ENCODE measurements at regions not wholly inside any gene's neighbourhood (a gene's known extent, or its start where the extent isn't known, plus 50 kb on each side); places are given as distances from the start of the nearest gene placed in this dataset.

DNA sequence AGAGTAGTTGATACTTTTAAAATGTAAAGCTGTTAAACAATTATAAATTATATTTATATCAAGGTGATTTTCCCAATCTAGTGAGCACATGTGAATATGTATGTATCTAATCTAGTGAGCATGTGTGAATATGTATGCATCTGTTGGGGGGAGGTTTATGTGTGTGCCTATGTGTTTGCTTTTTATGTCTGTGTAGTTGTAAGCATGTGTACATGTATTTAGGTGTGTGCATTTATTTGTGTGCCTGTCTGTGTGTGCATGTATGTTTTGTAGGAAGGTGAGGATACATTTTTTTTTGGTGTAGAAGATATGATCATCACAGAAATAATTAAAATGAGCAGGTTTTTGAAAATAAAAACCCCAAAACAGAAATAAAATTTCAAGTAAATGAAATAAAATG lies 318.9 kb upstream of the CHRM3 start:
- Histone ChIP-seq H3K4me2 (no peak overlapping the region), H3K4me1 (replicated peaks; ENCODE audit: insufficient read depth) (no peaks in the 10 kb centered on the region), H3K27me3 (ENCODE audit: insufficient read depth, low read depth) (no peaks in the 10 kb centered on the region), H3K9me3 (ENCODE audit: insufficient read depth, low read depth) (no peaks in the 10 kb centered on the region), H3F3A (ENCODE audit: insufficient read depth, low read depth) (no peaks in the 10 kb centered on the region), H3K4me3 (no peak overlapping the region), H2AFZ (no peak overlapping the region), H3K9me2 (ENCODE audit: insufficient read depth) (no peaks in the 10 kb centered on the region), H3K36me3 (ENCODE audit: low read depth) (no peaks in the 10 kb centered on the region), H3K79me2 (ENCODE audit: low read depth) (no peaks in the 10 kb centered on the region), H3K27ac (no peak overlapping the region), H4K20me1 (ENCODE audit: insufficient read depth) (no peaks in the 10 kb centered on the region)
- ChIA-PET POLR2A (ENCODE audit: unreplicated experiment) (no interaction called here), CTCF (no interaction called here)
- no TSS peak for BruUV-seq (replicated peaks)
- intact Hi-C loops (cut with micrococcal nuclease; ENCODE audit: unreplicated experiment), result no loop called here
- no peak for DNase-seq
- TF ChIP-seq, protein P1, sequence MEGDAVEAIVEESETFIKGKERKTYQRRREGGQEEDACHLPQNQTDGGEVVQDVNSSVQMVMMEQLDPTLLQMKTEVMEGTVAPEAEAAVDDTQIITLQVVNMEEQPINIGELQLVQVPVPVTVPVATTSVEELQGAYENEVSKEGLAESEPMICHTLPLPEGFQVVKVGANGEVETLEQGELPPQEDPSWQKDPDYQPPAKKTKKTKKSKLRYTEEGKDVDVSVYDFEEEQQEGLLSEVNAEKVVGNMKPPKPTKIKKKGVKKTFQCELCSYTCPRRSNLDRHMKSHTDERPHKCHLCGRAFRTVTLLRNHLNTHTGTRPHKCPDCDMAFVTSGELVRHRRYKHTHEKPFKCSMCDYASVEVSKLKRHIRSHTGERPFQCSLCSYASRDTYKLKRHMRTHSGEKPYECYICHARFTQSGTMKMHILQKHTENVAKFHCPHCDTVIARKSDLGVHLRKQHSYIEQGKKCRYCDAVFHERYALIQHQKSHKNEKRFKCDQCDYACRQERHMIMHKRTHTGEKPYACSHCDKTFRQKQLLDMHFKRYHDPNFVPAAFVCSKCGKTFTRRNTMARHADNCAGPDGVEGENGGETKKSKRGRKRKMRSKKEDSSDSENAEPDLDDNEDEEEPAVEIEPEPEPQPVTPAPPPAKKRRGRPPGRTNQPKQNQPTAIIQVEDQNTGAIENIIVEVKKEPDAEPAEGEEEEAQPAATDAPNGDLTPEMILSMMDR (conservative IDR thresholded peaks at IDR 0.05), result no peak
- TF ChIP-seq EZH2 (IDR thresholded peaks at IDR 0.05; ENCODE audit: low read depth), result no peak

- CTCF ChIA-PET, result no interaction called here
These were observed 319.3 kb upstream of the CHRM3 start for GRCh38 chr1:239067058-239067457.

GRCh38 chr1:239061770-239062169 lies 324.6 kb upstream of the CHRM3 start:
- intact Hi-C loops (cut with micrococcal nuclease; ENCODE audit: unreplicated experiment), result no loop called here
- no TSS peak for BruUV-seq (replicated peaks)

More at GRCh38 chr1:239067058-239067457, 319.3 kb upstream of the CHRM3 start:
- Histone ChIP-seq H3K79me2 (ENCODE audit: low read depth) (no peaks in the 10 kb centered on the region), H3K9me3 (ENCODE audit: insufficient read depth, low read depth) (no peaks in the 10 kb centered on the region), H3K4me2 (no peak overlapping the region), H3F3A (ENCODE audit: insufficient read depth, low read depth) (no peaks in the 10 kb centered on the region), H3K27me3 (ENCODE audit: insufficient read depth, low read depth) (no peaks in the 10 kb centered on the region), H3K4me3 (no peak overlapping the region), H3K27ac (no peak overlapping the region), H3K9me2 (ENCODE audit: insufficient read depth) (no peaks in the 10 kb centered on the region), H3K4me1 (replicated peaks; ENCODE audit: insufficient read depth) (no peaks in the 10 kb centered on the region), H2AFZ (no peak overlapping the region), H3K36me3 (ENCODE audit: low read depth) (no peaks in the 10 kb centered on the region), H4K20me1 (ENCODE audit: insufficient read depth) (no peaks in the 10 kb centered on the region)
- DNase-seq, result no peak
- no peak for TF ChIP-seq EZH2 (IDR thresholded peaks at IDR 0.05; ENCODE audit: low read depth)
- TF ChIP-seq, protein P1 (conservative IDR thresholded peaks at IDR 0.05), result no peak
- BruUV-seq (replicated peaks), result no TSS peak
- POLR2A ChIA-PET (ENCODE audit: unreplicated experiment), result no interaction called here
- intact Hi-C loops (cut with micrococcal nuclease; ENCODE audit: unreplicated experiment), result no loop called here

More at GRCh38 chr1:239061770-239062169, 324.6 kb upstream of the CHRM3 start:
- Histone ChIP-seq H3K9me2 (ENCODE audit: insufficient read depth) (no peaks in the 10 kb centered on the region), H4K20me1 (ENCODE audit: insufficient read depth) (no peaks in the 10 kb centered on the region), H3K36me3 (ENCODE audit: low read depth) (no peaks in the 10 kb centered on the region), H3K4me1 (replicated peaks; ENCODE audit: insufficient read depth) (no peaks in the 10 kb centered on the region), H3K4me2 (no peak overlapping the region), H3K79me2 (ENCODE audit: low read depth) (no peaks in the 10 kb centered on the region), H2AFZ (no peak overlapping the region), H3K9me3 (ENCODE audit: insufficient read depth, low read depth) (no peaks in the 10 kb centered on the region), H3F3A (ENCODE audit: insufficient read depth, low read depth) (no peaks in the 10 kb centered on the region), H3K27me3 (ENCODE audit: insufficient read depth, low read depth) (no peaks in the 10 kb centered on the region), H3K4me3 (no peak overlapping the region), H3K27ac (no peak overlapping the region)
- ChIA-PET CTCF (no interaction called here), POLR2A (ENCODE audit: unreplicated experiment) (no interaction called here)
- DNase-seq, result no peak
- no peak for TF ChIP-seq EZH2 (IDR thresholded peaks at IDR 0.05; ENCODE audit: low read depth)
- TF ChIP-seq, protein P1 (conservative IDR thresholded peaks at IDR 0.05), result no peak
